CD4-positive, CD25-positive, alpha-beta regulatory T cell (primary cell): ENCODE measurements at regions not wholly inside any gene's neighbourhood (a gene's known extent, or its start where the extent isn't known, plus 50 kb on each side); places are given as distances from the start of the nearest gene placed in this dataset.

Source experiments
- ATAC-seq, 2 donors: fragments of 150-1000 bp; cut with Tn5 transposase; one replicate each; pipeline ENCODE4 v1.10.0; 2021; ENCODE audit warnings: low read depth in 2 of 2, moderate number of reproducible peaks in 2 of 2, moderate library complexity in 1 of 2
- DNase-seq, 3 donors: peaks; one replicate each; pipeline versions ENCODE4 v3.0.0 to v3.0.0-alpha.2; 2012 to 2022; ENCODE audit warnings: mixed read lengths in 1 of 3
- H3K27ac ChIP-seq: one replicate; pipeline ENCODE4 v1.7.0; 2013; ENCODE audit warnings: mild to moderate bottlenecking, low read length; ENCODE audit not compliant: insufficient read depth, poor library complexity, severe bottlenecking
- H3K27me3 ChIP-seq: one replicate; pipeline ENCODE4 v1.7.0; 2013; ENCODE audit warnings: low read length; ENCODE audit not compliant: control insufficient read depth, insufficient read depth
- H3K36me3 ChIP-seq: one replicate; pipeline ENCODE4 v1.7.0; 2013; ENCODE audit warnings: mild to moderate bottlenecking, low read length, moderate library complexity; ENCODE audit not compliant: control insufficient read depth, insufficient read depth
- H3K4me1 ChIP-seq: 2 replicates; pipeline ENCODE4 v1.7.0; 2013; ENCODE audit warnings: mild to moderate bottlenecking, low read length; ENCODE audit not compliant: insufficient read depth, control insufficient read depth, poor library complexity, severe bottlenecking
- H3K4me3 ChIP-seq: one replicate; pipeline ENCODE4 v1.7.0; 2013; ENCODE audit warnings: low read depth, mild to moderate bottlenecking, low read length, moderate library complexity
- H3K9me3 ChIP-seq, 2 experiments: 1 replicate in 1 of 2; 2 replicates in 1 of 2; pipeline ENCODE4 v1.7.0; 2013; ENCODE audit warnings: low read length in 2 of 2, mild to moderate bottlenecking in 1 of 2, moderate library complexity in 1 of 2; ENCODE audit not compliant: control insufficient read depth in 2 of 2
- H3K27ac Mint-ChIP-seq, 3 donors: one replicate each; pipeline ENCODE4 v1.8.0; 2020 to 2022; ENCODE audit warnings: mild to moderate bottlenecking in 3 of 3, mixed read lengths in 3 of 3, moderate library complexity in 2 of 3
- H3K27me3 Mint-ChIP-seq: one replicate; pipeline ENCODE4 v1.8.0; 2022; ENCODE audit warnings: mild to moderate bottlenecking, mixed read lengths
- H3K36me3 Mint-ChIP-seq: one replicate; pipeline ENCODE4 v1.8.0; 2020; ENCODE audit warnings: mixed read lengths
- H3K4me1 Mint-ChIP-seq, 4 donors: one replicate each; pipeline ENCODE4 v1.8.0; 2020 to 2022; ENCODE audit warnings: mixed read lengths in 4 of 4, mild to moderate bottlenecking in 1 of 4
- H3K4me3 Mint-ChIP-seq, 4 donors: one replicate each; pipeline ENCODE4 v1.8.0; 2020 to 2022; ENCODE audit warnings: mild to moderate bottlenecking in 4 of 4, mixed read lengths in 4 of 4, moderate library complexity in 3 of 4
- H3K9me3 Mint-ChIP-seq, 7 donors: one replicate each; pipeline ENCODE4 v1.8.0; 2020 to 2022; ENCODE audit warnings: mixed read lengths in 7 of 7, mild to moderate bottlenecking in 3 of 7, moderate library complexity in 2 of 7

GRCh38 chr2:145875016-145875415 is 1355.1 kb upstream of the ZEB2 start:
- H3K36me3 Mint-ChIP-seq, result no peaks in the 10 kb centered on the region
- no peaks in the 10 kb centered on the region for H3K27me3 Mint-ChIP-seq
- no peaks in the 10 kb centered on the region for H3K4me1 ChIP-seq
- H3K27me3 ChIP-seq, result no peaks in the 10 kb centered on the region
- no peak for ATAC-seq
- H3K4me3 ChIP-seq, result no peak overlapping the region
- H3K9me3 Mint-ChIP-seq, result peaks cover 0 to 7% (median 4%) of the 10 kb centered on the region in 7 donors
- no peak overlapping the region for H3K4me3 Mint-ChIP-seq
- no peak overlapping the region for H3K27ac Mint-ChIP-seq
- no peak for DNase-seq
- no peaks in the 10 kb centered on the region for H3K4me1 Mint-ChIP-seq
- H3K36me3 ChIP-seq, result no peaks in the 10 kb centered on the region
- H3K9me3 ChIP-seq, result no peaks in the 10 kb centered on the region
- no peak overlapping the region for H3K27ac ChIP-seq

- DNase-seq, result no peak
- H3K27ac Mint-ChIP-seq, result no peak overlapping the region
- ATAC-seq, result no peak
- no peak overlapping the region for H3K4me3 ChIP-seq
- H3K27me3 Mint-ChIP-seq, result no peaks in the 10 kb centered on the region
- H3K27me3 ChIP-seq, result no peaks in the 10 kb centered on the region
- no peak overlapping the region for H3K27ac ChIP-seq
- H3K36me3 Mint-ChIP-seq, result no peaks in the 10 kb centered on the region
- H3K4me1 Mint-ChIP-seq, result no peaks in the 10 kb centered on the region
- H3K36me3 ChIP-seq, result no peaks in the 10 kb centered on the region
- H3K4me1 ChIP-seq, result no peaks in the 10 kb centered on the region
- H3K9me3 Mint-ChIP-seq, result peaks cover 0 to 6% (median 4%) of the 10 kb centered on the region in 7 donors
- H3K4me3 Mint-ChIP-seq, result no peak overlapping the region
- H3K9me3 ChIP-seq, result no peaks in the 10 kb centered on the region
These were observed 1354.5 kb upstream of the ZEB2 start for GRCh38 chr2:145874466-145874865.

DNA sequence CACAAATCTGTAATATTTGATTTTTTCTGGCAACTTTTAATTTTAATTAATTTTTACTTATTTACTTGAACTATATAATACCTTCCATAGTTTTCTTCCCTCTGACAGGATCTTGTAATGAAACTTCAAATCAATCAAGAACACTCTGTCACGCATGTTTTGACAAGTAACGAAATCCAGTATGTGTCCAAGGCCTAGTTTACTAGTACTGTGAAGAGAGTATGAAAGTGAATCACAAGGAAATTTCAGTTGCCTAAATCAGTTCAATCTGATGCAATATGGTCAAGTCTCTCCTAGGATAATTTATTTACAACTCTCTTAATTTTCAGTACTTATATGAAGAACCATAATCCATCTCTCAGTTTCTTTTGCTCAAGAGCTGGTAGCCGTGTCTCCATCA is 1344.6 kb upstream of the ZEB2 start:
- H3K27me3 Mint-ChIP-seq, result no peaks in the 10 kb centered on the region
- Histone ChIP-seq H3K27ac (no peak overlapping the region), H3K4me3 (no peak overlapping the region), H3K36me3 (no peaks in the 10 kb centered on the region), H3K9me3 (no peaks in the 10 kb centered on the region), H3K27me3 (no peaks in the 10 kb centered on the region), H3K4me1 (no peaks in the 10 kb centered on the region)
- no peak overlapping the region for H3K4me3 Mint-ChIP-seq
- ATAC-seq, result no peak
- no peaks in the 10 kb centered on the region for H3K36me3 Mint-ChIP-seq
- no peak for DNase-seq
- H3K9me3 Mint-ChIP-seq, result peaks cover 0 to 4% (median 0%) of the 10 kb centered on the region in 7 donors
- H3K27ac Mint-ChIP-seq, result no peak overlapping the region
- H3K4me1 Mint-ChIP-seq, result no peaks in the 10 kb centered on the region

GRCh38 chr2:145861940-145862339 is 1342.0 kb upstream of the ZEB2 start:
- H3K36me3 ChIP-seq, result no peaks in the 10 kb centered on the region
- H3K27me3 ChIP-seq, result no peaks in the 10 kb centered on the region
- H3K4me1 ChIP-seq, result no peaks in the 10 kb centered on the region
- Mint-ChIP-seq H3K9me3 (peaks cover 0 to 2% (median 0%) of the 10 kb centered on the region in 7 donors), H3K27me3 (no peaks in the 10 kb centered on the region), H3K4me1 (no peaks in the 10 kb centered on the region), H3K27ac (no peak overlapping the region), H3K36me3 (no peaks in the 10 kb centered on the region), H3K4me3 (no peak overlapping the region)
- no peaks in the 10 kb centered on the region for H3K9me3 ChIP-seq
- no peak for ATAC-seq
- H3K27ac ChIP-seq, result no peak overlapping the region
- no peak overlapping the region for H3K4me3 ChIP-seq
- no peak for DNase-seq

GRCh38 chr2:145860083-145860482 is 1340.2 kb upstream of the ZEB2 start:
- peaks cover 0 to 5% (median 3%) of the 10 kb centered on the region in 7 donors for H3K9me3 Mint-ChIP-seq
- DNase-seq (no peak), ATAC-seq (no peak)
- H3K27me3 ChIP-seq, result no peaks in the 10 kb centered on the region
- no peak overlapping the region for H3K4me3 ChIP-seq
- H3K4me1 Mint-ChIP-seq, result no peaks in the 10 kb centered on the region
- no peaks in the 10 kb centered on the region for H3K9me3 ChIP-seq
- H3K27ac ChIP-seq, result no peak overlapping the region
- H3K4me1 ChIP-seq, result no peaks in the 10 kb centered on the region
- no peaks in the 10 kb centered on the region for H3K36me3 Mint-ChIP-seq
- H3K27ac Mint-ChIP-seq, result no peak overlapping the region
- no peak overlapping the region for H3K4me3 Mint-ChIP-seq
- no peaks in the 10 kb centered on the region for H3K36me3 ChIP-seq
- no peaks in the 10 kb centered on the region for H3K27me3 Mint-ChIP-seq

DNA sequence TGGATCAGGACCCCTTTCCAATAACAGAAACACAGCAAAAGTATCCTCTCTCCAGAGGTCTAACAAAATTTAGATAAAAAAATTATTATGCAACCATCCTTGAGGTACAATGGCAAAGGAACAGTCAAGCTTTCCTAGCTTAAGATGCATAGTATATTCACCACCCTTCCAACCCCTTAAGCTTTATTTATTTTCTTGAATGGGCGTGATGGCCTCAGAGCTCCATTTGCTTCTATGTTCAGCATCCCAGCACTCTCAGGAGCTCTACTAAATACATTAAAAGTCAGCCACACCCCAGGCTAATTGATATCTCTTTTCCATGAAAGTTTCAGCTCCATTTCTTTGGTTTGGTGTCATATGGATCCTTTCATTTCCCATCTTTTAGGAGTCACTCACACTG is 1335.2 kb upstream of the ZEB2 start:
- no peak for ATAC-seq
- Mint-ChIP-seq H3K4me3 (no peak overlapping the region), H3K27ac (no peak overlapping the region), H3K36me3 (no peaks in the 10 kb centered on the region), H3K4me1 (no peaks in the 10 kb centered on the region), H3K27me3 (no peaks in the 10 kb centered on the region), H3K9me3 (peaks cover 0 to 7% (median 5%) of the 10 kb centered on the region in 7 donors)
- Histone ChIP-seq H3K27ac (no peak overlapping the region), H3K9me3 (no peaks in the 10 kb centered on the region), H3K4me1 (no peaks in the 10 kb centered on the region), H3K36me3 (no peaks in the 10 kb centered on the region), H3K4me3 (no peak overlapping the region), H3K27me3 (no peaks in the 10 kb centered on the region)
- no peak for DNase-seq

DNA sequence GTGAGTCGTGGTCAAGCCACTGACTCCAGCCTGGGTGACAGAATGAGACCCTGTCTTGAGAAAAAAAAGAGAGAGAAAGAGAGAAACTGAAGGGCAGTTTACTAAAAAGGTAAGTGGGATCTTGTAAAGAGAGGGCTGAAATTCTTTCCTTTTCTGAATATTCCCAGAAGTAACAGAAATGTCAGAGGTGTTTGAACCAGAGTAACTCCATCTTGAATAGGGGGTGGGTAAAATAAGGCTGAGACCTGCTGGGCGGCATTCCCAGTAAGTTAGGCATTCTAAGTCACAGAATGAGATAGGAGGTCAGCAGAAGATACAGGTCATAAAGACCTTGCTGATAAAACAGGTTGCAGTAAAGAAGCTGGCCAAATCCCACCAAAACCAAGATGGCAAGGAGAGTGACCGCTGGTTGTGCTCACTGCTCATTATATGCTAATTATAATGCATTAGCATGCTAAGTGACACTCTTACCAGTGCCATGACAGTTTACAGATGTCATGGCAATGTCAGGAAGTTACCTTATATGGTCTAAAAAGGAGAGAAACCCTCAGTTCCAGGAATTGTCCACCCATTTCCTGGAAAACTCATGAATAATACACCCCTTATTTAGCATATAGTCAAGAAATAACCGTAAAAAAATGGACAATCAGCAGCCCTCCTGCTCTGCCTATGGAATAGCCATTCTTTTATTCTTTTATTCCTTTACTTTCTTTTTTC is 1334.3 kb upstream of the ZEB2 start:
- H3K9me3 ChIP-seq, result no peaks in the 10 kb centered on the region
- Mint-ChIP-seq H3K4me3 (no peak overlapping the region), H3K9me3 (peaks cover 0 to 7% (median 5%) of the 10 kb centered on the region in 7 donors), H3K27me3 (no peaks in the 10 kb centered on the region), H3K36me3 (no peaks in the 10 kb centered on the region), H3K4me1 (no peaks in the 10 kb centered on the region), H3K27ac (no peak overlapping the region)
- no peaks in the 10 kb centered on the region for H3K4me1 ChIP-seq
- H3K27me3 ChIP-seq, result no peaks in the 10 kb centered on the region
- no peak overlapping the region for H3K4me3 ChIP-seq
- no peaks in the 10 kb centered on the region for H3K36me3 ChIP-seq
- no peak overlapping the region for H3K27ac ChIP-seq
- DNase-seq, result no peak
- ATAC-seq, result no peak

- Mint-ChIP-seq H3K36me3 (no peaks in the 10 kb centered on the region), H3K4me3 (no peak overlapping the region), H3K4me1 (no peaks in the 10 kb centered on the region), H3K27ac (no peak overlapping the region), H3K9me3 (peaks cover 0 to 7% (median 3%) of the 10 kb centered on the region in 7 donors), H3K27me3 (no peaks in the 10 kb centered on the region)
- no peaks in the 10 kb centered on the region for H3K36me3 ChIP-seq
- H3K9me3 ChIP-seq, result no peaks in the 10 kb centered on the region
- no peaks in the 10 kb centered on the region for H3K27me3 ChIP-seq
- H3K4me3 ChIP-seq, result no peak overlapping the region
- no peaks in the 10 kb centered on the region for H3K4me1 ChIP-seq
- ATAC-seq (no peak), DNase-seq (no peak)
- no peak overlapping the region for H3K27ac ChIP-seq
These were observed 1331.8 kb upstream of the ZEB2 start for GRCh38 chr2:145851730-145852129.
